ENCODE measurements at regions not wholly inside any gene's neighbourhood (a gene's known extent, or its start where the extent isn't known, plus 50 kb on each side); places are given as distances from the start of the nearest gene placed in this dataset.

DNA sequence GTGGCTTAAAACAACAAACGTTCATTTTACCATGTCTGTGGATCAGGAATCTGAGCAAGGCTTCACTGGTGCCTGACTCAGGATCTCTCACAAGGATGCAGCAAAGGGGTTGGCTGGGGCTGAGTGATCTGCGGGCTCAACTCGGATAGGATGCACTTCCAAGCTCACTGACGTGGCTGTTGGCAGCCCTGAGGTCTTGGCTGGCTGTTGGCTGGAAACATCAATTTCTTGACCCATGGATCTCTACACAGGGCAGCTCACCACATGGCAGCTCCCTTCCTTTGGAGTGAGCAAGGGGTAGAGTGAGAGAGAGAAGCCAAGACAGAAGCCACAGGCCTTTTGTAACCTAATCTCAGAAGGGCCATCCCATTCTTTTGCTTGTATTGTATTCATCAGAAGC, 202.1 kb downstream of the NXNL2 start:
- DNase-seq: no peak

- no peak for DNase-seq
These were observed 202.9 kb downstream of the NXNL2 start for GRCh38 chr9:88737876-88738275.

DNA sequence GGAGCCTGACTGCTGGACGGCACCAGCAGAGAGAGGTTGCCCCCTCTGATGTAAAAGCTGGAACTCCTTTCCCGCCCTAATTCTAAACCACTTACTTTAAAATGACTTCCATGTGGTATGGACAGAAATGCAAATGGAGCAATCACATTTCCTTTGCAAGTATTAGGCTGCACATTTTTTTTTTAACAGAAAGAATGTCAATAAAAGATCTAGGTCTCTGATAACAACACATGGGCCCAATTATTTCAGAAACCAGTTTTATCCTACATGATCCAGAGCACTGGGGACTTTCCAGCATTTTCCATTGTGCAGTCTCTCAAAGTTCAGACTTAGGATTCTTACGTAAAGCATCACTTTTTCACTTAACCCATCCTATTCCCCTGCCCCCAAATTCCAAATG, 203.7 kb downstream of the NXNL2 start:
- DNase-seq: peak; percentile 75

GRCh38 chr9:88739373-88739772, 204.4 kb downstream of the NXNL2 start:
- no peak for DNase-seq

GRCh38 chr9:88740844-88741243, 205.9 kb downstream of the NXNL2 start:
- DNase-seq: no peak

- DNase-seq: peak; percentile 39
These were observed 206.4 kb downstream of the NXNL2 start for GRCh38 chr9:88741335-88741734.

DNA sequence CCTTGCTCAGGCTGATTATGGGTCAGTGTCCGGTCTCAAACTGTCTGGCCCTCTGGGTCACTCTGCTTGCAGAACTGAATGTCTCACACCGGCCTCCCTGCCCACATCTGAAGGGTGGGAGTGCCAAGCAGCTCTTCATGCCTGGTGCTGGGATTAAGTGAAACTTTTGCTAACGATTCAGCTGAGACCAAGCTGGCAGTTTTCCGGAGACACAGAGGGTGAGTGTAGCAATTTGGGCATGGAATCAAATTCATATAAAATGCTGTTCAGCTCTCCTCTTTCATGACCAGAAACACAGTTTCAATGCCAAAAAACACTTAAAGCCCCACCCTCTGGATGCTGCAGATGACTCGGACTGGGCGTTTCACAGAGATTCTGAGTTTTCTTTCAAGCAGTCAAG, 207.5 kb downstream of the NXNL2 start:
- DNase-seq: peak; percentile 56

GRCh38 chr9:88742905-88743304, 207.9 kb downstream of the NXNL2 start:
- DNase-seq: no peak

DNA sequence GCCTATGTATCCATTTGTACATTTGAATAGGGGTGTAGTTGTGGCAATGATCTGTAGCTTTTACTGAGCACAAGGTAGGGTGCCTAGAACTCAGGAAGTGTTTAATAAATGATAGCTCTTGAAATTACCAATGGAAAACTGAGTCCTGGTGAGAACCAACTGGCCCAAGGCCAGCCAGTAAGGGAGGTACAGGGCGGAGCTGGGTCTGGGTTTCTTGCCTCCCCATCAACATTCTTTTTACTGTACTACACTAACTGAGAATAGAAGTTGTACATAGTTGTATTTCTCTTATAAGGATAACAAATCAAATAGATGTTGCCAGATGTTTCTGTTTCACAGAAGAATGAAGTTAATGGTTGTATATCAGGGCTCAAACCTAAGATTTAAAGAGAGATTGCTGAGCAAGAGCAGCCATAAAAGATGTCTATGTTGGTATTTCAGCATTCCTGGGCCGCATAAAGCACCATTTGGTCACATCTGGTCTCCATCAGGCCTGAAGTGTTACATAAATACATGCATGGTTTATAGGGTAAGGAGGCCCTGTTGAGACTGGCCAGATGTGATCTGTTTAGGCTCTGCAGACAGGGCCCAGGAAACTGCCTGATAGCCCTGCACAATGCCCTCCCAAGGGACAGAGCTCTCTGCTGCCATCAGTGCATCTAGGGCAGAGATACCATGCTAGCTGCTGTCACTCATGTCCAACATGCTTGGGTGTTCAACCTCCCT, 210.5 kb downstream of the NXNL2 start:
- peak; percentile 85 for DNase-seq

- peak; percentile 91 for DNase-seq
These were observed 211.2 kb downstream of the NXNL2 start for GRCh38 chr9:88746029-88746742.

GRCh38 chr9:88746743-88747398, 211.9 kb downstream of the NXNL2 start:
- DNase-seq: no peak

DNA sequence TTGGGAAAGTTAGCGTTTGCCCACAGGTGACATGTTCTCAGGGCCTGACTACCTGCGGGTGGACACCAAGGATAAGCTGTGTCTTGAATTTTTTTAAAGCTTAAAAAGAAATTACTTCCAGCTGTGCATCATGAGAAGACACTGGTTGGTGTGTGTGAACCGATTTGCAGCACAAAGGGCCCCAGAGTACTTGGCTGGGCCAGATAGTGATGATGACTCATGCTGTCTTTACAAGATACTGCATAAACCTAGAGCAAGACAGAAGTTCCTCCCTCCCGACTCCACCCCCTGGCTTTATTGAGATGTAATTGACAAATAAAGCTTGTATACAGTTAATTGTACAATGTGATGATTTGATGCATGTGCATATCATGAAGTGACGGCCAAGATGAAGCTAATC, 212.8 kb downstream of the NXNL2 start:
- peak; percentile 89 for DNase-seq

DNA sequence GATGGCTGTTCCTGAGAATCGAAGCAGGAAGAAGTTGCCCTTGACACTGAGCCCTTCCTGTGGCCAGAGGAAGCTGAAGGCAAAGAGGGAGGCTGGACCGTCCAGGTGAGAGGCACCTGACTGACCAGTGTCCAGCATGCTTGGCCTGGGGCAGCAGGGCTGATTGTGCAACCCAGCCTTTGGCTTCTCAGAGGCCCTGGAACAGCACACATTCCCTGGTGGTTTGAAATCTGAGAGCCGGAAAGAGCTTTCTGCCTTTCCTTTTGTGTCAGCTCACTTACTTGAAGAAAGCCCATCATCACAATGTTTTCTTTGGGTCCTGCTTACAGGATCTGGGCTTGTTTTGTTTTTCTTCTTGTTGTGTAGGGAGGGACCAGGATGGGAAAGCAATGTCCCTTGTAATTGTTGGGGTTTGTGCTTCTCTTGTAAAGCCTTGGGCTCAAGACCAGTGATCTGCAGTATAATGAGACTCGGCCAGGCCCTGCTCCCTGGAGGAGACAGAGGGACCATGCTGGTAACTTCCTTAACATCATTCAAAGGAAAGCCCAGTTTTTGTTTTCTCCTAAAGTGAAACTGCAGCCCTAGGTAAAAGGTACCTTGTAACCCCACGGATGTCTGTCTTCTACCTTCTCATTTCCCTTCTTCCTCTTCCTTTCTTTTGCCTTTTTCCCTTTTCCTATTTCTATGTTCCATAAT, 213.7 kb downstream of the NXNL2 start:
- DNase-seq: peak; percentile 54

- DNase-seq: peak; percentile 83
These were observed 214.4 kb downstream of the NXNL2 start for GRCh38 chr9:88749420-88749819.

GRCh38 chr9:88750832-88751360, 215.9 kb downstream of the NXNL2 start:
- no peak for DNase-seq

DNA sequence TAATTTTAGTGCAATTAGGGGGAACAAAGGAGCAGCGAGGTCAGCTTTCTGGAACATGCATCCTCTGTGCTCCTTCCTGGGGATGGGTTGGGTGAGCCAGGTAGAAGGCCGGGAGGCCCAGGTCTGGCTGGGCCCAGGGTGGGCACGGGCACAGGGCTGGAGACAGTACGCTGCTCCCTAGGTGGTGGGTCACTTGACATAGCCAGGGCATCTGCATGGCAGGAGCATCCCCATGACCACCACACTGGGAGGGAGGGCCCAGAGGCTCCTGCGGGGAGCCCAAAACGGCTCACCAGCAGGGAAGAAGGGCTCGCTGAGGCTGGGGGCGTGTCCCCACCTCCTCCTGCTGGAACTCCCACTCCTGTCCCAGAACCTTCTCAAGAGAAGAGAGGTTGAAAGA, 216.8 kb downstream of the NXNL2 start:
- no peak for DNase-seq

GRCh38 chr9:88753691-88754367, 218.9 kb downstream of the NXNL2 start:
- DNase-seq: no peak

- DNase-seq: no peak
These were observed 219.5 kb downstream of the NXNL2 start for GRCh38 chr9:88754452-88754851.

- DNase-seq: no peak
These were observed 219.9 kb downstream of the NXNL2 start for GRCh38 chr9:88754886-88755285.

- DNase-seq: no peak
These were observed 222.5 kb downstream of the NXNL2 start for GRCh38 chr9:88757406-88758010.

- no peak for DNase-seq
These were observed 224.4 kb downstream of the NXNL2 start for GRCh38 chr9:88759364-88759763.
